Mesenchymal stem cell (in vitro differentiated cells and primary cell): ENCODE measurements at regions not wholly inside any gene's neighbourhood (a gene's known extent, or its start where the extent isn't known, plus 50 kb on each side); places are given as distances from the start of the nearest gene placed in this dataset.
A peak's percentile ranks its signal among the peaks of the same experiment; 100 is the strongest.

Source experiments
- DNase-seq: peaks from one replicate; pipeline ENCODE4 v3.0.0-alpha.2; 2013
- H2AFZ ChIP-seq: one replicate; pipeline ENCODE4 v1.6.1; 2013; ENCODE audit warnings: low read depth, mild to moderate bottlenecking, control low read depth, inconsistent platforms, low read length, moderate library complexity
- H2AK5ac ChIP-seq: 2 replicates; pipeline ENCODE4 v1.6.1; 2013; ENCODE audit warnings: low read length, moderate library complexity, mild to moderate bottlenecking, inconsistent platforms; ENCODE audit not compliant: severe bottlenecking
- H2BK120ac ChIP-seq: one replicate; pipeline ENCODE4 v1.6.1; 2013; ENCODE audit warnings: low read depth, mild to moderate bottlenecking, inconsistent platforms, low read length, moderate library complexity
- H2BK12ac ChIP-seq, 2 experiments: one replicate each; pipeline ENCODE4 v1.6.1; 2013; ENCODE audit warnings: inconsistent platforms in 2 of 2, low read length in 2 of 2, mild to moderate bottlenecking in 2 of 2, moderate library complexity in 2 of 2, control low read depth in 1 of 2
- H2BK15ac ChIP-seq: one replicate; pipeline ENCODE4 v1.6.1; 2013; ENCODE audit warnings: mild to moderate bottlenecking, low read depth, inconsistent platforms; ENCODE audit not compliant: poor library complexity, severe bottlenecking
- H2BK5ac ChIP-seq: 2 replicates; pipeline ENCODE4 v1.6.1; 2013; ENCODE audit warnings: low read depth, mild to moderate bottlenecking, low read length, control low read depth, inconsistent platforms; ENCODE audit not compliant: poor library complexity, severe bottlenecking
- H3K14ac ChIP-seq, 2 experiments: one replicate each; pipeline ENCODE4 v1.6.1; 2013; ENCODE audit warnings: inconsistent platforms in 2 of 2, low read length in 2 of 2, control low read depth in 1 of 2, mild to moderate bottlenecking in 1 of 2, moderate library complexity in 1 of 2
- H3K18ac ChIP-seq, 2 experiments: one replicate each; pipeline ENCODE4 v1.6.1; 2013; ENCODE audit warnings: inconsistent platforms in 2 of 2, low read length in 2 of 2, control low read depth in 1 of 2, low read depth in 1 of 2, mild to moderate bottlenecking in 1 of 2
- H3K23ac ChIP-seq, 2 experiments: one replicate each; pipeline ENCODE4 v1.6.1; 2013; ENCODE audit warnings: inconsistent platforms in 2 of 2, low read length in 2 of 2, mild to moderate bottlenecking in 2 of 2, moderate library complexity in 2 of 2, control low read depth in 1 of 2
- H3K27ac ChIP-seq: 2 replicates; pipeline ENCODE4 v1.5.1; 2013; ENCODE audit warnings: mild to moderate bottlenecking, moderate library complexity, low read length, control low read depth, inconsistent platforms; ENCODE audit not compliant: poor library complexity, severe bottlenecking
- H3K27me3 ChIP-seq, 2 experiments: 2 replicates each; pipeline versions ENCODE4 v1.6.1 to v1.7.0; 2013; ENCODE audit warnings: low read length in 2 of 2, mild to moderate bottlenecking in 2 of 2, moderate library complexity in 2 of 2, control low read depth in 1 of 2, inconsistent platforms in 1 of 2; ENCODE audit not compliant: control insufficient read depth in 1 of 2, insufficient read depth in 1 of 2
- H3K36me3 ChIP-seq, 2 experiments: 2 replicates each; pipeline versions ENCODE4 v1.6.1 to v1.7.0; 2013; ENCODE audit warnings: low read length in 2 of 2, control low read depth in 1 of 2, inconsistent platforms in 1 of 2, low read depth in 1 of 2, mild to moderate bottlenecking in 1 of 2; ENCODE audit not compliant: insufficient read depth in 2 of 2, control insufficient read depth in 1 of 2
- H3K4ac ChIP-seq, 2 experiments: one replicate each; pipeline ENCODE4 v1.6.1; 2013; ENCODE audit warnings: inconsistent platforms in 2 of 2, low read length in 2 of 2, mild to moderate bottlenecking in 2 of 2, moderate library complexity in 2 of 2, control low read depth in 1 of 2, low read depth in 1 of 2
- H3K4me1 ChIP-seq: 2 replicates; pipeline ENCODE4 v1.6.1; 2013; ENCODE audit warnings: low read depth, low read length, control low read depth; ENCODE audit not compliant: control insufficient read depth, insufficient read depth
- H3K4me2 ChIP-seq: 2 replicates; pipeline ENCODE4 v1.6.1; 2013; ENCODE audit warnings: low read length, mild to moderate bottlenecking, inconsistent platforms; ENCODE audit not compliant: poor library complexity, severe bottlenecking
- H3K4me3 ChIP-seq, 2 experiments: 2 replicates each; pipeline versions ENCODE4 v1.5.1 to v1.7.0; 2013; ENCODE audit warnings: low read length in 2 of 2, mild to moderate bottlenecking in 2 of 2, control low read depth in 1 of 2, low read depth in 1 of 2; ENCODE audit not compliant: insufficient read depth in 1 of 2
- H3K79me1 ChIP-seq: replicated peaks from 2 replicates; pipeline ENCODE4 v1.6.1; 2013; ENCODE audit warnings: mild to moderate bottlenecking, control low read depth, low read length, inconsistent platforms; ENCODE audit not compliant: poor library complexity, severe bottlenecking
- H3K9ac ChIP-seq: 2 replicates; pipeline ENCODE4 v1.7.0; 2013; ENCODE audit warnings: mild to moderate bottlenecking, low read length, moderate library complexity
- H3K9me3 ChIP-seq: 2 replicates; pipeline ENCODE4 v1.7.0; 2013; ENCODE audit warnings: mild to moderate bottlenecking, low read length; ENCODE audit not compliant: control insufficient read depth
- H4K8ac ChIP-seq: one replicate; pipeline ENCODE4 v1.6.1; 2013; ENCODE audit warnings: inconsistent platforms, mild to moderate bottlenecking, low read length, moderate library complexity
- H4K91ac ChIP-seq: one replicate; pipeline ENCODE4 v1.6.1; 2013; ENCODE audit warnings: mild to moderate bottlenecking, low read length, inconsistent platforms
- WGBS: methylation state at CpG from one replicate; pipeline ENCODE4 v1.1.7; 2013; ENCODE audit warnings: mixed read lengths; 5-methylcytosine and 5-hydroxymethylcytosine counted together

GRCh38 chr2:122859260-122859659 is 1103.8 kb downstream of the TSN start:
- Histone ChIP-seq H3K23ac (no peak overlapping the region), H4K8ac (no peak overlapping the region), H3K79me1 (no peaks in the 10 kb centered on the region), H3K27ac (no peak overlapping the region), H2AFZ (no peak overlapping the region), H3K18ac (no peak overlapping the region), H2AK5ac (no peak overlapping the region), H3K4me3 (no peak overlapping the region), H3K9me3 (no peaks in the 10 kb centered on the region), H3K14ac (peak overlapping the region in 1 of 2 experiments; percentile 71), H3K4me1 (no peaks in the 10 kb centered on the region), H4K91ac (no peak overlapping the region), H3K4me2 (no peak overlapping the region), H3K9ac (no peak overlapping the region), H3K27me3 (no peaks in the 10 kb centered on the region), H2BK12ac (no peak overlapping the region), H3K4ac (no peak overlapping the region), H2BK5ac (no peak overlapping the region), H2BK120ac (no peak overlapping the region), H3K36me3 (no peaks in the 10 kb centered on the region), H2BK15ac (no peak overlapping the region)
- WGBS: 91% methylated on average over 9 of the region's 9 CpGs
- no peak for DNase-seq

- 83% methylated on average over 3 of the region's 3 CpGs for WGBS
- Histone ChIP-seq H2BK15ac (no peak overlapping the region), H3K23ac (no peak overlapping the region), H3K36me3 (no peaks in the 10 kb centered on the region), H2BK120ac (no peak overlapping the region), H3K4ac (no peak overlapping the region), H3K4me2 (no peak overlapping the region), H3K27me3 (no peaks in the 10 kb centered on the region), H3K4me1 (no peaks in the 10 kb centered on the region), H2AK5ac (no peak overlapping the region), H3K9ac (no peak overlapping the region), H3K9me3 (no peaks in the 10 kb centered on the region), H2BK5ac (no peak overlapping the region), H3K4me3 (no peak overlapping the region), H4K91ac (no peak overlapping the region), H3K14ac (no peak overlapping the region), H3K18ac (no peak overlapping the region), H3K27ac (no peak overlapping the region), H4K8ac (no peak overlapping the region), H2BK12ac (no peak overlapping the region), H2AFZ (no peak overlapping the region), H3K79me1 (no peaks in the 10 kb centered on the region)
- no peak for DNase-seq
Observed at GRCh38 chr2:122863532-122863931, 1108.1 kb downstream of the TSN start.

GRCh38 chr2:122864728-122865127 is 1109.3 kb downstream of the TSN start:
- Histone ChIP-seq H3K4ac (no peak overlapping the region), H2BK12ac (no peak overlapping the region), H2BK15ac (no peak overlapping the region), H2AK5ac (no peak overlapping the region), H3K14ac (no peak overlapping the region), H3K9me3 (no peaks in the 10 kb centered on the region), H2BK120ac (no peak overlapping the region), H3K79me1 (no peaks in the 10 kb centered on the region), H2AFZ (no peak overlapping the region), H3K27me3 (no peaks in the 10 kb centered on the region), H3K9ac (no peak overlapping the region), H3K4me1 (no peaks in the 10 kb centered on the region), H3K4me3 (no peak overlapping the region), H4K91ac (no peak overlapping the region), H4K8ac (no peak overlapping the region), H3K23ac (no peak overlapping the region), H3K4me2 (no peak overlapping the region), H3K36me3 (no peaks in the 10 kb centered on the region), H2BK5ac (no peak overlapping the region), H3K27ac (no peak overlapping the region), H3K18ac (no peak overlapping the region)
- DNase-seq: no peak
- 91% methylated on average over 3 of the region's 3 CpGs for WGBS

GRCh38 chr2:122866095-122866494 is 1110.6 kb downstream of the TSN start:
- no peaks in the 10 kb centered on the region for H3K27me3 ChIP-seq
- no peak overlapping the region for H3K23ac ChIP-seq
- H2AK5ac ChIP-seq: no peak overlapping the region
- no peak overlapping the region for H3K4me3 ChIP-seq
- H2AFZ ChIP-seq: no peak overlapping the region
- H4K91ac ChIP-seq: no peak overlapping the region
- no peaks in the 10 kb centered on the region for H3K4me1 ChIP-seq
- H3K18ac ChIP-seq: no peak overlapping the region
- no peak for DNase-seq
- no peak overlapping the region for H3K14ac ChIP-seq
- H3K9me3 ChIP-seq: no peaks in the 10 kb centered on the region
- H2BK15ac ChIP-seq: no peak overlapping the region
- H3K79me1 ChIP-seq: no peaks in the 10 kb centered on the region
- H2BK120ac ChIP-seq: no peak overlapping the region
- no peak overlapping the region for H3K4me2 ChIP-seq
- no peak overlapping the region for H3K4ac ChIP-seq
- H4K8ac ChIP-seq: no peak overlapping the region
- H3K9ac ChIP-seq: no peak overlapping the region
- no peak overlapping the region for H2BK12ac ChIP-seq
- H2BK5ac ChIP-seq: no peak overlapping the region
- H3K36me3 ChIP-seq: no peaks in the 10 kb centered on the region
- no peak overlapping the region for H3K27ac ChIP-seq
